ENCODE measurements at regions not wholly inside any gene's neighbourhood (a gene's known extent, or its start where the extent isn't known, plus 50 kb on each side); places are given as distances from the start of the nearest gene placed in this dataset.

GRCh38 chr3:76969996-76970615 is 69.8 kb upstream of the ROBO2 start:
- DNase-seq (ENCODE audit: low read depth in 2 of 2), result no peak

- no peak for DNase-seq (ENCODE audit: low read depth in 2 of 2)
Observed at GRCh38 chr3:76972624-76973296, 67.1 kb upstream of the ROBO2 start.

GRCh38 chr3:76976996-76977395 is 62.9 kb upstream of the ROBO2 start:
- DNase-seq (ENCODE audit: low read depth in 2 of 2), result no peak

- no peak for DNase-seq (ENCODE audit: low read depth in 2 of 2)
Observed at GRCh38 chr3:76985645-76986044, 54.3 kb upstream of the ROBO2 start.

GRCh38 chr3:76986876-76987474 is 52.9 kb upstream of the ROBO2 start:
- no peak for DNase-seq (ENCODE audit: low read depth in 2 of 2)

Data from fibroblast of skin of left biceps (primary cell).